CD4-positive, alpha-beta T cell (primary cell): ENCODE measurements at regions not wholly inside any gene's neighbourhood (a gene's known extent, or its start where the extent isn't known, plus 50 kb on each side); places are given as distances from the start of the nearest gene placed in this dataset.
"Not testable (repeated sequence)": the region's sequence is repeated elsewhere in the genome, so short reads cannot be mapped to it uniquely, and the experiment has no call there.

Experiments used
- ATAC-seq: fragments of 200-7000 bp; cut with Tn5 transposase; one replicate; pipeline ENCODE4 v1.10.0; 2022; ENCODE audit warnings: mild to moderate bottlenecking; ENCODE audit not compliant: poor library complexity
- CTCF ChIA-PET: fragments of 350-600 bp; sonication (Branson Sonifier 250); formaldehyde crosslinking; loops from one replicate; lab custom pipeline; 2021; ENCODE audit warnings: antibody characterized with exemption, inconsistent platforms; lab: Charles Lee
- POLR2A ChIA-PET: fragments of 350-600 bp; sonication (Branson Sonifier 250); formaldehyde crosslinking; loops from one replicate; lab custom pipeline; 2021; ENCODE audit warnings: antibody characterized with exemption, inconsistent platforms; lab: Charles Lee
- DNase-seq, 14 experiments: peaks; one replicate each; pipeline ENCODE4 v3.0.0-alpha.2; 2013 to 2020; ENCODE audit warnings: mixed read lengths in 2 of 14
- H3K27ac ChIP-seq, 2 donors: one replicate each; pipeline versions ENCODE4 v1.5.1 to v1.7.0; 2013; ENCODE audit warnings: low read length in 2 of 2, low read depth in 1 of 2, mild to moderate bottlenecking in 1 of 2
- H3K27me3 ChIP-seq, 2 experiments: 1 replicate in 1 of 2; 2 replicates in 1 of 2; pipeline versions ENCODE4 v1.6.1 to v1.7.0; 2013; ENCODE audit warnings: low read length in 2 of 2, control low read depth in 1 of 2, mild to moderate bottlenecking in 1 of 2, moderate library complexity in 1 of 2; ENCODE audit not compliant: insufficient read depth in 2 of 2, control insufficient read depth in 1 of 2
- H3K36me3 ChIP-seq: one replicate; pipeline ENCODE4 v1.6.1; 2013; ENCODE audit warnings: low read length, control low read depth; ENCODE audit not compliant: insufficient read depth
- H3K4me1 ChIP-seq: one replicate; pipeline ENCODE4 v1.6.1; 2013; ENCODE audit warnings: low read length, control low read depth; ENCODE audit not compliant: insufficient read depth
- H3K4me3 ChIP-seq: one replicate; pipeline ENCODE4 v1.5.1; 2013; ENCODE audit warnings: mild to moderate bottlenecking, low read length, moderate library complexity
- H3K9me3 ChIP-seq, 2 experiments: 1 replicate in 1 of 2; 2 replicates in 1 of 2; pipeline versions ENCODE4 v1.6.1 to v1.7.0; 2013; ENCODE audit warnings: low read length in 2 of 2, mild to moderate bottlenecking in 2 of 2, control low read depth in 1 of 2, moderate library complexity in 1 of 2; ENCODE audit not compliant: control insufficient read depth in 1 of 2, insufficient read depth in 1 of 2
- H3K27ac Mint-ChIP-seq: one replicate; pipeline ENCODE4 v1.8.0; 2020; ENCODE audit warnings: mixed read lengths
- H3K27me3 Mint-ChIP-seq: one replicate; pipeline ENCODE4 v1.8.0; 2021; ENCODE audit warnings: mixed read lengths
- H3K36me3 Mint-ChIP-seq: one replicate; pipeline ENCODE4 v1.8.0; 2021; ENCODE audit warnings: low read depth, mixed read lengths
- H3K4me1 Mint-ChIP-seq: one replicate; pipeline ENCODE4 v1.8.0; 2021; ENCODE audit warnings: low read depth, mixed read lengths
- H3K4me3 Mint-ChIP-seq: one replicate; pipeline ENCODE4 v1.8.0; 2020; ENCODE audit warnings: mild to moderate bottlenecking, mixed read lengths
- H3K9me3 Mint-ChIP-seq: one replicate; pipeline ENCODE4 v1.8.0; 2020; ENCODE audit warnings: mixed read lengths
- intact Hi-C, 2 experiments: fragments of 100-400 bp; cut with DNase I in 1 of 2; cut with micrococcal nuclease in 1 of 2; formaldehyde crosslinking; loops; one replicate each; pipeline versions ENCODE4 v1.15.1 to v1.9.0; 2023 to 2025; cut with DNase I, micrococcal nuclease
- TF ChIP-seq, protein P1 (sequence below): fragments of 200-600 bp; IDR thresholded peaks from one replicate; pipeline ENCODE4 v1.8.0; 2022; ENCODE audit warnings: antibody characterized with exemption, mild to moderate bottlenecking

DNA sequence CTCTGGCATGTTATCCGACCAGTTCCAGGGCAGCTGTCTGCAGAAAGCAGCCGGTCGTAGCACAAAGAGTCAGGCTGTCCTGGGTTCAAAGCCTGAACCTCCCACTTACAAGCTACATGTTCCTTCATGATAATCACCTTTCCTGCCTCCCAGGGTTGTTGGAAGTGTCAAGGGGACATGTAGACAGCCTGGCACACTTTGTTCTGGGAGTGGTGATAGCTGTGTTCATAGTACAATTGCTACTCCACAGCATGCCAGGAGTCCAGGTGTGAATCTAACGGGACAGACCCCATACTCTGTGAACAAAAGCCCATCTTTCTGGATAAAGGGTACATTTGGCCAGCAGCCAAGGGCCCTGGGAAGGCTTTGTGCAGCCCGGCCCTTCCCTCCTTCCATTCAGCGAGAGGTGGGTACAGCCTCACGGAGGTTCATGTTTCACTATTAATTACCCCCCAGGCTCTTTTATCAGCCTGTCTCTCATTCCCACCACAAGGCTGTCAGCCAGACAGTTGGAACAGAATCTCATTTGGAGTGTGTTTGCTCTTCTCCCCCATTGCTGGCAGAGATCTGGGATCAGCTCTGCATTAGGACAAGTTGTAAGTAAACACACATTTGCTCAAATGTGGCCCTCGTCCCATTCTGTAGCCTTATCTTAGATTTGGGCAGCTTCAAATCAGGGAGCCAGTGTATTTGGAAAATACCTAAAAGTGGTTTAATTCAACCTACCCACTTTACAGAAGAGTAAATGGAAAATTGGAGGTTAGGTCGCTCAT lies 101.2 kb downstream of the PROP1 start:
- H3K4me1 ChIP-seq, H3K27me3 Mint-ChIP-seq, H3K36me3 Mint-ChIP-seq, H3K4me1 Mint-ChIP-seq, H3K36me3 ChIP-seq, DNase-seq, H3K9me3 ChIP-seq, H3K27ac ChIP-seq, CTCF ChIA-PET, H3K27me3 ChIP-seq, H3K4me3 Mint-ChIP-seq, ATAC-seq, H3K4me3 ChIP-seq, POLR2A ChIA-PET, H3K27ac Mint-ChIP-seq, H3K9me3 Mint-ChIP-seq: not testable (repeated sequence)
- intact Hi-C loops, result loop anchor here in 1 of 2 experiments (10.0 kb wide), 1 partner anchor 170 kb away; no protein-coding TSS in a partner anchor

DNA sequence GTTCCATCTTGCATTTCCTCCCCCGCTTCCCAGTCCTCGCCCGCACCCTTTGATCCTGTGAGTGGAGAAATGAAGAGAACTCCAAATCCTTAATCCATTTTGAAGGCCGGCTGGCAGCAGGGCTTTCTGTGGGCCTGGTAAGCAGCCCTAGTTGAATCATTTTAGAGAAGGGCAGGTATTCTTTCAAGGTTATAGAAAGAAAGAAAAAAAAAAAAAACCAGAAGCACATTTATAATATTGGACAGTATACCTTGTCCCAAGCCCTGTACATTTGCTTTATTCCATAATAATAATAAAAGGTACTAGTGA lies 103.7 kb downstream of the PROP1 start:
- H3K4me3 Mint-ChIP-seq, POLR2A ChIA-PET, H3K27ac ChIP-seq, H3K36me3 ChIP-seq, CTCF ChIA-PET, H3K27me3 ChIP-seq, DNase-seq, H3K4me1 Mint-ChIP-seq, H3K4me1 ChIP-seq, H3K27ac Mint-ChIP-seq, H3K36me3 Mint-ChIP-seq, H3K9me3 ChIP-seq, ATAC-seq, H3K9me3 Mint-ChIP-seq, H3K27me3 Mint-ChIP-seq, H3K4me3 ChIP-seq: not testable (repeated sequence)
- intact Hi-C loops, result loop anchor here in 1 of 2 experiments (10.0 kb wide), 1 partner anchor 172 kb away; no protein-coding TSS in a partner anchor
- TF ChIP-seq, protein P1, sequence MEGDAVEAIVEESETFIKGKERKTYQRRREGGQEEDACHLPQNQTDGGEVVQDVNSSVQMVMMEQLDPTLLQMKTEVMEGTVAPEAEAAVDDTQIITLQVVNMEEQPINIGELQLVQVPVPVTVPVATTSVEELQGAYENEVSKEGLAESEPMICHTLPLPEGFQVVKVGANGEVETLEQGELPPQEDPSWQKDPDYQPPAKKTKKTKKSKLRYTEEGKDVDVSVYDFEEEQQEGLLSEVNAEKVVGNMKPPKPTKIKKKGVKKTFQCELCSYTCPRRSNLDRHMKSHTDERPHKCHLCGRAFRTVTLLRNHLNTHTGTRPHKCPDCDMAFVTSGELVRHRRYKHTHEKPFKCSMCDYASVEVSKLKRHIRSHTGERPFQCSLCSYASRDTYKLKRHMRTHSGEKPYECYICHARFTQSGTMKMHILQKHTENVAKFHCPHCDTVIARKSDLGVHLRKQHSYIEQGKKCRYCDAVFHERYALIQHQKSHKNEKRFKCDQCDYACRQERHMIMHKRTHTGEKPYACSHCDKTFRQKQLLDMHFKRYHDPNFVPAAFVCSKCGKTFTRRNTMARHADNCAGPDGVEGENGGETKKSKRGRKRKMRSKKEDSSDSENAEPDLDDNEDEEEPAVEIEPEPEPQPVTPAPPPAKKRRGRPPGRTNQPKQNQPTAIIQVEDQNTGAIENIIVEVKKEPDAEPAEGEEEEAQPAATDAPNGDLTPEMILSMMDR, result peak; percentile 18

DNA sequence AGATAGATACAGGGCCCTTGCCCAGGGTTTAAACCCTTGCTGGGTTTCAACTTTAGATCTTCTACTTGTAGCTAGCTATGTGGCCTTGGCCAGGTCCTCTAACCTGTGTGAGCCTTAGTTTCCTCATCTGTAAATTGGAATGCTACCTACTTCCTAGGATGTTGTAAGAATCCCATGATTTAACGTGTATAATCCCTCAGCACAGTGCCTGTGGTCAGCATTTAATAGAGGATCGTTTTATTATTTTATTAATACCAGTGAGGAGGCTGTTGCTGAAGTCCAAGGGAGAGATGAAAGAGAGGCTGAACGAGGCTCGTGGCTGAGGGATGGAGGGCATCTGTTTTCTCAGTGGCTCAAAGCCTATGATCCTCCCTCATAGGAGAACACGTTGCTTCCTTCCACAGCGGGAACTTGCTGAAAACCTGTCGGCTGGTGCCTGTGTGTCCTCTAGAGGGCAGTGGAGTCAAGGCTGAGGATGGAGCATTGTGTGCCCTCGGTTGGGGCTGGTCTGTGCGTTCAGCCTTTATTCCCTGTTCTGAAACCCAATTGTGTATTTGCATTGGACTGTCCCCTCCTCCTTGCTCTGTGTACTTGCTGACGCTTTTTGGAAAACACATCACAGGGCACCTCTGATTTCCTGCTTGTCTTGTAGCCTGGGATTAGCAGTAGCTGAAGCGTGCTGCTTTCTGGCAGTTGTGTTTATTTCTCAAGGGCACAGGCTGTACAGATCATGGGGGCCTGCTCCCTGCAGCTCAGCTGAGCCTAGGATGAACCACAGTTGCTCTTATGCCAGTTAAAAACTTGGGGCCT lies 104.3 kb downstream of the PROP1 start:
- DNase-seq (peak in 9 of 14 experiments; percentile 13 to 49 (median 16)), ATAC-seq (peak; percentile 95)
- H3K9me3 ChIP-seq, H3K36me3 Mint-ChIP-seq, H3K4me3 Mint-ChIP-seq, H3K4me1 ChIP-seq, H3K27ac ChIP-seq, H3K9me3 Mint-ChIP-seq, CTCF ChIA-PET, H3K27ac Mint-ChIP-seq, H3K27me3 Mint-ChIP-seq, H3K4me1 Mint-ChIP-seq, H3K27me3 ChIP-seq, POLR2A ChIA-PET, H3K4me3 ChIP-seq, H3K36me3 ChIP-seq: not testable (repeated sequence)
- TF ChIP-seq, protein P1, result peak; percentile 36
- intact Hi-C loops, result loop anchor here in 1 of 2 experiments (10.0 kb wide), 1 partner anchor 173 kb away; no protein-coding TSS in a partner anchor

DNA sequence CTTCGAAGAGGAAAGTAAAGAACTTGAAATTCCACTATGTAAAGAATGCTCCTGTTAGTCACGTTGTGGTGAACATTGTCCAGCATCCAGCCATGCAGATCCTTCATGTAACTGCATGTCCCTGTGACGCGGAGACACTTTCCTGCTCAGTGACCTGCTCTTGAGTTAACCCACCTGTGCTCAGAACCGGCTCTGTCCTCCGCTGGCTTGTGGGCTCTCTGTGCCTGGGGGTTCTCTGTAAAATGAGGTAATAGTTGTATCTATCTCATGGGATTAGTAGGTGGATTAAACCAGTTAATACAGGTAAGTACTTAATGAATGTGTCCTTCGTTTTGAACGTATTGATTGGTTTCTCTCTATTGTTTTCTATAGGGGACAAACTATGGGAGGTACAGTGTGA lies 100.6 kb upstream of the FAM153A start:
- ATAC-seq, DNase-seq, CTCF ChIA-PET, intact Hi-C loops, H3K27ac ChIP-seq, H3K4me1 Mint-ChIP-seq, H3K9me3 Mint-ChIP-seq, H3K4me3 ChIP-seq, H3K27me3 Mint-ChIP-seq, H3K27ac Mint-ChIP-seq, H3K27me3 ChIP-seq, H3K9me3 ChIP-seq, H3K4me1 ChIP-seq, POLR2A ChIA-PET, H3K4me3 Mint-ChIP-seq: not testable (repeated sequence)
- peaks cover 10% of the 10 kb centered on the region for H3K36me3 ChIP-seq
- H3K36me3 Mint-ChIP-seq, result peaks cover 12% of the 10 kb centered on the region

DNA sequence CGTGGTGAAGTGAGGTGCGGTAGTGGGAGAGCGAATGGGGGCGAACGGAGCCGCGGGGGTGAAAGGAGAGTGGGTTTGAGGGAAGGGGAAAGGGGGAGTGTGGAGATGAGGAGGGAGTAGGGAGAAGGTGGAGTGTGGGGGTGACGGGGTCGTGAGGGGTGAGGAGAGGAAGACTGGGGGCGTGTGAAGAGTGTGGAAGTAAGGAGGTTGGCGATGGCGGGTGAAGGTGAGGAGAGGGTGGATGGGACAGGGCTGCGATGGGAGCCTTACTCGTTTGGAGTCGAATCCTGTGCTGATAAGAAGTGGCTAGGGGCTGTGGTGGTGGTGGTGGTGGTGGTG lies 93.2 kb upstream of the FAM153A start:
- ATAC-seq (peak; percentile 22), DNase-seq (peak in 2 of 14 experiments; percentile 2 to 10)
- H3K9me3 Mint-ChIP-seq, H3K4me1 ChIP-seq, H3K9me3 ChIP-seq, CTCF ChIA-PET, H3K36me3 Mint-ChIP-seq, H3K4me1 Mint-ChIP-seq, POLR2A ChIA-PET, intact Hi-C loops, H3K27me3 Mint-ChIP-seq, H3K27me3 ChIP-seq, H3K27ac Mint-ChIP-seq, H3K27ac ChIP-seq, H3K36me3 ChIP-seq: not testable (repeated sequence)
- H3K4me3 ChIP-seq, result peak overlapping the region; percentile 44
- peak overlapping the region; percentile 82 for H3K4me3 Mint-ChIP-seq
